ENCODE measurements at regions not wholly inside any gene's neighbourhood (a gene's known extent, or its start where the extent isn't known, plus 50 kb on each side); places are given as distances from the start of the nearest gene placed in this dataset.

- Histone ChIP-seq H3K4me3 (ENCODE audit: low read depth, low read length) (no peak overlapping the region), H3K27me3 (replicated peaks; ENCODE audit: control insufficient read depth, insufficient read depth, low read length) (no peaks in the 10 kb centered on the region), H3K9me3 (peaks cover 15% of the 10 kb centered on the region), H3K36me3 (ENCODE audit: control insufficient read depth, insufficient read depth, low read length) (no peaks in the 10 kb centered on the region), H3K4me1 (no peaks in the 10 kb centered on the region)
- Mint-ChIP-seq H3K9me3 (ENCODE audit: unreplicated experiment) (peaks cover 26% of the 10 kb centered on the region), H3K36me3 (ENCODE audit: insufficient read depth, unreplicated experiment) (peaks cover under 1% of the 10 kb centered on the region), H3K4me1 (ENCODE audit: low read depth, unreplicated experiment) (no peaks in the 10 kb centered on the region), H3K27ac (ENCODE audit: unreplicated experiment) (no peak overlapping the region), H3K4me3 (ENCODE audit: unreplicated experiment) (no peak overlapping the region), H3K27me3 (ENCODE audit: insufficient read depth, unreplicated experiment) (no peaks in the 10 kb centered on the region)
- POLR2A ChIA-PET, result no interaction called here
- no peak for TF ChIP-seq CTCF (IDR thresholded peaks at IDR 0.05; ENCODE audit: insufficient read depth in 1 of 2, low read depth in 1 of 2, low read length in 1 of 2, severe bottlenecking in 1 of 2, unreplicated experiment in 1 of 2)
- no TSS peak for BruUV-seq (replicated peaks)
- intact Hi-C loops (cut with micrococcal nuclease; ENCODE audit: unreplicated experiment), result no loop called here
- CTCF ChIA-PET, result no interaction called here
- no peak for DNase-seq
Observed at GRCh38 chr10:8810677-8811076, 756.2 kb downstream of the GATA3 start.

DNA sequence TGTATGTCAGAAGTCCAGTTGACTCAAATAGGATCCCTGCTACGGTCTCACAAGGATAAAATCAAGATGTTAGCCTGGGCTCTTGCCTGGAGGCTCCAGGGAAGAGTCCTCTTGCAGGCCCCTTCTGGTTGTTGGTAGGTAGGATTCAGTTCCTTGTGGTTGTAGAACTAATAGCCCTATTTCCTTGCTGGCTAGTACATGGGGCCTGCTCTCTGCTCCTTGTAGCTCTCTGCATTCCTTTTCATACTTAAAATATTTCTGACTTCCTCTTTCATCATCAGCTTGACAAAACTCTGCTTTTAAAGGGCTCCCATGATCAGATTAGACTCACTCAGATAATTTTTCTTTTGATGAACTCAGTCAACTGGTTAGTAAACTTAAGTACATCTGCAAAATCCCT, 756.7 kb downstream of the GATA3 start:
- Histone ChIP-seq H3K9me3 (peaks cover 14% of the 10 kb centered on the region), H3K27me3 (replicated peaks; ENCODE audit: control insufficient read depth, insufficient read depth, low read length) (no peaks in the 10 kb centered on the region), H3K4me1 (no peaks in the 10 kb centered on the region), H3K36me3 (ENCODE audit: control insufficient read depth, insufficient read depth, low read length) (no peaks in the 10 kb centered on the region), H3K4me3 (ENCODE audit: low read depth, low read length) (no peak overlapping the region)
- Mint-ChIP-seq H3K27me3 (ENCODE audit: insufficient read depth, unreplicated experiment) (no peaks in the 10 kb centered on the region), H3K27ac (ENCODE audit: unreplicated experiment) (no peak overlapping the region), H3K4me3 (ENCODE audit: unreplicated experiment) (no peak overlapping the region), H3K4me1 (ENCODE audit: low read depth, unreplicated experiment) (no peaks in the 10 kb centered on the region), H3K36me3 (ENCODE audit: insufficient read depth, unreplicated experiment) (no peaks in the 10 kb centered on the region), H3K9me3 (ENCODE audit: unreplicated experiment) (peaks cover 21% of the 10 kb centered on the region)
- POLR2A ChIA-PET, result no interaction called here
- no TSS peak for BruUV-seq (replicated peaks)
- CTCF ChIA-PET, result no interaction called here
- no peak for TF ChIP-seq CTCF (IDR thresholded peaks at IDR 0.05; ENCODE audit: insufficient read depth in 1 of 2, low read depth in 1 of 2, low read length in 1 of 2, severe bottlenecking in 1 of 2, unreplicated experiment in 1 of 2)
- no peak for DNase-seq
- intact Hi-C loops (cut with micrococcal nuclease; ENCODE audit: unreplicated experiment), result no loop called here

DNA sequence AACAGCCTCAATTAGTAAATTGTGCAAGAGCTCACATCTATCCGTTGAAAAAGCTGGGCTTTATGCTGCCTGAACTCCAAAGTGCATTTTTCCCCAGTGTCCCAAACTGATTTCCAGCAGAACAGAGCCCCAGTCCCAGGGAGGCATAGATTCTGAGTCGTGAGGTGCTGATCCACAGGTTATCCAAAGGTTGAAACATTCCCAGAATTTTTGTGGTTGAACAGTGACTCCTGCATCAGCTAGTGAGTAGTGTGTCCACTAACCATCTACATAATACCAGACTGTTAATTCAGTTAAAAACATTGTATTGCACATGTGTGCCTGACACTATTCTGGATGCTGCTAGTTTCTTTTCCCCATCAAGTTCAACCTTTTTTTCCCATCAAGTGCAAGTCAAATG, 761.5 kb downstream of the GATA3 start:
- BruUV-seq (replicated peaks), result no TSS peak
- intact Hi-C loops (cut with micrococcal nuclease; ENCODE audit: unreplicated experiment), result no loop called here

More for the DNA sequence above, 761.5 kb downstream of the GATA3 start:
- no peak for TF ChIP-seq CTCF (IDR thresholded peaks at IDR 0.05; ENCODE audit: insufficient read depth in 1 of 2, low read depth in 1 of 2, low read length in 1 of 2, severe bottlenecking in 1 of 2, unreplicated experiment in 1 of 2)
- Histone ChIP-seq H3K4me1 (no peaks in the 10 kb centered on the region), H3K36me3 (ENCODE audit: control insufficient read depth, insufficient read depth, low read length) (no peaks in the 10 kb centered on the region), H3K27me3 (replicated peaks; ENCODE audit: control insufficient read depth, insufficient read depth, low read length) (no peaks in the 10 kb centered on the region), H3K9me3 (peaks cover 4% of the 10 kb centered on the region), H3K4me3 (ENCODE audit: low read depth, low read length) (no peak overlapping the region)
- ChIA-PET POLR2A (no interaction called here), CTCF (no interaction called here)
- Mint-ChIP-seq H3K36me3 (ENCODE audit: insufficient read depth, unreplicated experiment) (no peaks in the 10 kb centered on the region), H3K9me3 (ENCODE audit: unreplicated experiment) (peaks cover 2% of the 10 kb centered on the region), H3K27ac (ENCODE audit: unreplicated experiment) (no peak overlapping the region), H3K27me3 (ENCODE audit: insufficient read depth, unreplicated experiment) (no peaks in the 10 kb centered on the region), H3K4me3 (ENCODE audit: unreplicated experiment) (no peak overlapping the region), H3K4me1 (ENCODE audit: low read depth, unreplicated experiment) (no peaks in the 10 kb centered on the region)
- no peak for DNase-seq
